ENCODE measurements at regions not wholly inside any gene's neighbourhood (a gene's known extent, or its start where the extent isn't known, plus 50 kb on each side); places are given as distances from the start of the nearest gene placed in this dataset.

DNA sequence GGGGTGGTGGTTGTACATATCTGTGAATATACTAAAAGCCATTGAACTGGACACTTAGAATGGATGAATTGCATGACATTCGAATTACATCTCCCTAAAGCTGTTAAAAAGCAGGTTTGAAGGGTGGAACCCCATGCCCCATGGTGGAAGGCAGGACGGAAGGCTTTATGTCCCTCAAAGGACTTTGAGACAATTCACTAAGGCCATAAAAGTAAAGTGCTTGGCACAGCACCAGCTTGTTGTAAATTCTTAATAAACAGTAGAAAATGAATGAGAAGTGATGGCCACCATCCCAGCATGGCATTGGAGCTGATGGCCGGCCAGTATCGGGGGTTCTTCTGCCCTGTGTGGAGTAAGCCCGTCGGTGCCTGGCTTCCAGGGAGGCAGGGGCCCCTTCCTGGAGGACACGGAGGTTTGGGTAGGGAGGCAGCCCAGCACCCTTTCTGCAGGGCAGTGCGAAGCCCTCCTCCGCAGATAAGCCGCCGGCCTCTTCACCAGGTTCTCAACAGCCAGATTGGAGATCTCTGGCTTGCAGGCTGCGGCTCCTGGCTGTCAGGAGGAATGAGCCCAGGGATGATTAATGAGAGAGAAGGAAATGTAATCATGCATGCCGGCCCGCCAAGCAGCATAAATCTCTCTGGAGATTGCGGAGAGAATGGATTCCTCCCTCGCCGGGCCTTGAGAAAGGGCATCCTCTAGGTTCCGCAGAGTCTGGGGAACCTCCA is 346.9 kb downstream of the FOXL1 start:
- no TSS peak for BruUV-seq (replicated peaks)
- CTCF ChIA-PET, result no interaction called here
- Histone ChIP-seq H3K27ac (ENCODE audit: low read depth, low read length, poor library complexity, severe bottlenecking) (no peak overlapping the region), H3K4me1 (ENCODE audit: insufficient read depth, low read length, poor library complexity, severe bottlenecking) (no peaks in the 10 kb centered on the region), H3K27me3 (replicated peaks; ENCODE audit: insufficient read depth, low read depth, low read length, poor library complexity) (peaks cover 10% of the 10 kb centered on the region), H3K9me3 (ENCODE audit: low read depth, low read length, poor library complexity, severe bottlenecking) (no peaks in the 10 kb centered on the region), H3K4me3 (ENCODE audit: low read depth, low read length, poor library complexity, severe bottlenecking) (no peak overlapping the region), H3K36me3 (ENCODE audit: insufficient read depth, low read length, poor library complexity, severe bottlenecking) (no peaks in the 10 kb centered on the region)
- intact Hi-C loops (cut with micrococcal nuclease; ENCODE audit: unreplicated experiment), result no loop called here
- DNase-seq (ENCODE audit: low spot score), result peak; percentile 40
- TF ChIP-seq, protein P1, sequence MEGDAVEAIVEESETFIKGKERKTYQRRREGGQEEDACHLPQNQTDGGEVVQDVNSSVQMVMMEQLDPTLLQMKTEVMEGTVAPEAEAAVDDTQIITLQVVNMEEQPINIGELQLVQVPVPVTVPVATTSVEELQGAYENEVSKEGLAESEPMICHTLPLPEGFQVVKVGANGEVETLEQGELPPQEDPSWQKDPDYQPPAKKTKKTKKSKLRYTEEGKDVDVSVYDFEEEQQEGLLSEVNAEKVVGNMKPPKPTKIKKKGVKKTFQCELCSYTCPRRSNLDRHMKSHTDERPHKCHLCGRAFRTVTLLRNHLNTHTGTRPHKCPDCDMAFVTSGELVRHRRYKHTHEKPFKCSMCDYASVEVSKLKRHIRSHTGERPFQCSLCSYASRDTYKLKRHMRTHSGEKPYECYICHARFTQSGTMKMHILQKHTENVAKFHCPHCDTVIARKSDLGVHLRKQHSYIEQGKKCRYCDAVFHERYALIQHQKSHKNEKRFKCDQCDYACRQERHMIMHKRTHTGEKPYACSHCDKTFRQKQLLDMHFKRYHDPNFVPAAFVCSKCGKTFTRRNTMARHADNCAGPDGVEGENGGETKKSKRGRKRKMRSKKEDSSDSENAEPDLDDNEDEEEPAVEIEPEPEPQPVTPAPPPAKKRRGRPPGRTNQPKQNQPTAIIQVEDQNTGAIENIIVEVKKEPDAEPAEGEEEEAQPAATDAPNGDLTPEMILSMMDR (conservative IDR thresholded peaks at IDR 0.05; ENCODE audit: low read depth, low read length), result no peak
- TF ChIP-seq EZH2 (IDR thresholded peaks at IDR 0.05; ENCODE audit: borderline replicate concordance, low read depth, low read length, poor library complexity, severe bottlenecking), result no peak
- POLR2A ChIA-PET (ENCODE audit: low non-redundant PET), result no interaction called here

DNA sequence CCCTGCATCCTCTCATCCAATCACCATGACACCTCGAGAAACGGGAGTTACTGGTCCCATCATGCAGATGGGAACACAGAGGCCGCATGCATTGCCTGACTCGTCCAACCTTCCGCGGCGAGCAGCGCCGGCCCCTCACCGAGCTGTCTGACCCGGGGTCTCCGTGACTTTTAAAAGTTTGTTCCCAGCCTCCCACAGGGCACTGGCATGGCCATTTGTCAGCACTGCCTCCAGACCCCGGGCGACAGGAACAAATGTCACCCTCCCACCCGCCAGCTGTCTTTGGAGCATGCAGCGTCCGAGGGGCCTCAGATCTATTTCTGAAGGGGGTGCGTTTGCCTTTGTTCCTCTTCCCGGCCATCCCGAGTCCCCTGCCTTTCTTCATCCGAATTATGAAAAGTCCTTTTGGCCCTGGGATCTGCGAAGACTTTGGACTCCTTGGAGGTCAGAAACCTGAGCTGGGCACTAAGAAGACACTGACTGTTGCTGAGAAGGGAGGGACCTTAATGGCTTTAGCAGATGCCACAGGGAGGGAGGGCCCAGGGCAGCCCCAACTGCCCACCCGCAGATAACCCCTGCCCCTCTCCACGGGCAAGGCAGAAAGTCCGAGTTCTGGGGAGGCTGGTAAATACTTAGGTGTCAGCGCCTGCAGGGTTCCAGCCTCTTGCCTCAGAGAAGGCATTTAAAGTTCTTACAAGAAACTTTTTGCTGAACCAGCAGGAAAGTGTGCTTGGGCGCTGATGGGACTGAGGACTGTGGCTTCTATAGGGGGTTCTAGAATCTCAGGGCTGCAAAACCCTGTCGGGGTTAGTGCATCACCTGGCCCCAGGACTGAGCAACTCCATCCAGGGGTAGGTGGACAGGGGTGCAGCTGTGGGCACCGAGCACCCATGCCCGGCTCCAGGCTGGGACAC is 348.1 kb downstream of the FOXL1 start:
- Histone ChIP-seq H3K36me3 (ENCODE audit: insufficient read depth, low read length, poor library complexity, severe bottlenecking) (no peaks in the 10 kb centered on the region), H3K4me1 (ENCODE audit: insufficient read depth, low read length, poor library complexity, severe bottlenecking) (no peaks in the 10 kb centered on the region), H3K4me3 (ENCODE audit: low read depth, low read length, poor library complexity, severe bottlenecking) (no peak overlapping the region), H3K27me3 (replicated peaks; ENCODE audit: insufficient read depth, low read depth, low read length, poor library complexity) (peaks cover 13% of the 10 kb centered on the region), H3K27ac (ENCODE audit: low read depth, low read length, poor library complexity, severe bottlenecking) (no peak overlapping the region), H3K9me3 (ENCODE audit: low read depth, low read length, poor library complexity, severe bottlenecking) (no peaks in the 10 kb centered on the region)
- no peak for DNase-seq (ENCODE audit: low spot score)
- POLR2A ChIA-PET (ENCODE audit: low non-redundant PET), result no interaction called here
- BruUV-seq (replicated peaks), result no TSS peak
- intact Hi-C loops (cut with micrococcal nuclease; ENCODE audit: unreplicated experiment), result no loop called here
- TF ChIP-seq, protein P1 (conservative IDR thresholded peaks at IDR 0.05; ENCODE audit: low read depth, low read length), result no peak
- TF ChIP-seq EZH2 (IDR thresholded peaks at IDR 0.05; ENCODE audit: borderline replicate concordance, low read depth, low read length, poor library complexity, severe bottlenecking), result no peak
- CTCF ChIA-PET, result no interaction called here

DNA sequence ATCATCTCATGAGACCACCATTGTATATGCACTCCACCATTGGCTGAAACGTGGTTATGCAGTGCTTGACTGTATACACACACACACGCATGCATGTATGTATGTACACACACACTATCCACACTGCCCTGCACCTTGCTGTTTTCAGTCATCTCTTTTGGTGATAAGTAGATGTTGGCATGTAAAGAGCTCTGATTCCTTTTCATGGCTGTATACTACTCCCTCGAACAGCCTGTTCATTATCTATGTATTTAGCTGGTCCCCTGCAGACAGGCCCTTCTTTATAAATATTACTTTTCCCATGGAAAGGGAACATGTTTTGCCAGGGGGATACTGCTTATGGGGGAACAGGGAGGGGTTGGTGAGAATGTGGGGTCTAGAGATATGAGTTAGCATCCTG is 349.4 kb downstream of the FOXL1 start:
- intact Hi-C loops (cut with micrococcal nuclease; ENCODE audit: unreplicated experiment), result no loop called here
- H3K27ac ChIP-seq (ENCODE audit: low read depth, low read length, poor library complexity, severe bottlenecking), result no peak overlapping the region
- no peaks in the 10 kb centered on the region for H3K4me1 ChIP-seq (ENCODE audit: insufficient read depth, low read length, poor library complexity, severe bottlenecking)
- TF ChIP-seq EZH2 (IDR thresholded peaks at IDR 0.05; ENCODE audit: borderline replicate concordance, low read depth, low read length, poor library complexity, severe bottlenecking), result no peak
- TF ChIP-seq, protein P1 (conservative IDR thresholded peaks at IDR 0.05; ENCODE audit: low read depth, low read length), result no peak
- no peaks in the 10 kb centered on the region for H3K36me3 ChIP-seq (ENCODE audit: insufficient read depth, low read length, poor library complexity, severe bottlenecking)
- peaks cover 13% of the 10 kb centered on the region for H3K27me3 ChIP-seq (replicated peaks; ENCODE audit: insufficient read depth, low read depth, low read length, poor library complexity)
- DNase-seq (ENCODE audit: low spot score), result no peak
- H3K9me3 ChIP-seq (ENCODE audit: low read depth, low read length, poor library complexity, severe bottlenecking), result no peaks in the 10 kb centered on the region
- no peak overlapping the region for H3K4me3 ChIP-seq (ENCODE audit: low read depth, low read length, poor library complexity, severe bottlenecking)
- no TSS peak for BruUV-seq (replicated peaks)
- ChIA-PET POLR2A (ENCODE audit: low non-redundant PET) (no interaction called here), CTCF (no interaction called here)
